ENCODE measurements at regions not wholly inside any gene's neighbourhood (a gene's known extent, or its start where the extent isn't known, plus 50 kb on each side); places are given as distances from the start of the nearest gene placed in this dataset.

DNA sequence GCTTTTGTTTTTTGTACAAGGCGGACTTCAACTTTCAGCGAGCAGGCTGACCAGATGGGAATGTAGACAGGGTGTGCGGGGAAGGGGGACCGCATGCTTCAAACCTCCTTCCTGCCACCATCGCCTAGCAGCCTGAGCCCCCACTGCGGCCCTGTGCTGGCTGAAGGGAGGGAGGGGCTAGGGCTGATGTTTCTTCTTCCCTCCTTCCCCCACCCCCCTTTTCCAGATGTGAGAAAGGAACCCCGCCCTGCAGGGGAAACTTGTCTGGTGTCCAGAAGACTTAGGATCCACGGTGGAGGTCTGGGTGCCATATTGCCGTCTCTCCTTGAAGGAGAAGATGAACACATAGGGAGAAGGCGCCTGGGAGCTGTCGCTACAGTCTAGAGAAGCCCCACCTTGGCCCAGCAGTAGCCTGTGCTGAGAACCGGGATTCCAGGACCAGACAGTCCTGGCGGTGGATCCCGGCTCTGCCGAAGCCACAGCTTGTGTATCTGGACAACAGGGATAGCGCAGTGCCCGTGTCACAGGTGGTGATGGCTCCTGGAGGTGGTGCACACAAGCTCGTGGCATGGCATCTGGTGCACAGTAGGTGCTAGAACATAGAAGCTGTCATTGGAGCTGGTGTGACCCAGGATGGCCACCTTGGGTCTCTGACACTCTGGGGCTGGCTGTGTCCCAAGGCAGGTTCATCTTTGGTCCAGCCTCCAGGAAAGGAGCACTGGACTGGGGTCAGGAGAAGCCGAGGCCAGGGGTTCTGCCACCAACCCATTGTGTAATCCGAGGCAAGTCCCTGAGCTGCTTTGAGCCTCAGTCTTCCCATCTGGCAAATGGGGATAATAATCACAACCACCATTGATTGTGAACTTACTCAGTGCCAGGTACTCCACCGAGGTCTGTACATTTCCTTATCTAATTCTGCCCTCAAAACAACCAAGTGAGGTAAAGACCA lies 205.6 kb downstream of the C9orf50 start:
- H3K9ac ChIP-seq = no peak overlapping the region
- peaks cover 6% of the 10 kb centered on the region for H3F3A ChIP-seq (replicated peaks; ENCODE audit: insufficient read depth)

GRCh38 chr9:129414377-129414992 lies 206.4 kb downstream of the C9orf50 start:
- POLR2A ChIA-PET = interaction anchor here (1.8 kb wide), 1 partner anchor 240 kb away, joined by 5 read pairs; no protein-coding TSS in a partner anchor
- 71% methylated on average over 31 of the region's 31 CpGs for WGBS (ENCODE audit: low lambda C conversion rate)

More for the DNA sequence above, 205.6 kb downstream of the C9orf50 start:
- no peak for DNase-seq
- H2AFZ ChIP-seq (ENCODE audit: low read depth) = no peak overlapping the region
- H3K4me1 ChIP-seq (ENCODE audit: control insufficient read depth in 1 of 2, insufficient read depth in 2 of 2, low read depth in 1 of 2, low read length in 1 of 2) = peaks cover 21 to 63% of the 10 kb centered on the region in 2 experiments; a peak in 3 of 4 replicates
- H3K27ac ChIP-seq (ENCODE audit: low read depth in 2 of 2, low read length in 1 of 2) = peak overlapping the region; percentile 97 to 99; a peak in 3 of 4 replicates
- H3K9me2 ChIP-seq = no peaks in the 10 kb centered on the region
- POLR2A ChIA-PET = interaction anchor here (1.4 to 1.9 kb wide), 3 partner anchors 17 to 241 kb away, joined by 3 to 11 read pairs (median 5); no protein-coding TSS in a partner anchor
- no peaks in the 10 kb centered on the region for H3K9me3 ChIP-seq
- H3K27me3 ChIP-seq (ENCODE audit: insufficient read depth) = no peaks in the 10 kb centered on the region
- CTCF ChIA-PET = interaction anchor here (0.6 to 2.7 kb wide), 9 partner anchors 13 to 271 kb away, joined by 3 to 10 read pairs (median 4); no protein-coding TSS in a partner anchor
- H3K79me2 ChIP-seq (ENCODE audit: insufficient read depth) = no peaks in the 10 kb centered on the region
- H3K36me3 ChIP-seq (replicated peaks in 1 of 2; ENCODE audit: control insufficient read depth in 1 of 2, insufficient read depth in 2 of 2, low read length in 1 of 2) = no peaks in the 10 kb centered on the region
- TF ChIP-seq MEF2A (IDR thresholded peaks at IDR 0.05; ENCODE audit: borderline replicate concordance, low read depth) (no peak), TAF1 (IDR thresholded peaks at IDR 0.05; ENCODE audit: borderline replicate concordance, low read depth, low read length) (no peak), SMC3 (IDR thresholded peaks at IDR 0.05; ENCODE audit: low read depth, low read length) (no peak), RAD21 (IDR thresholded peaks at IDR 0.05; ENCODE audit: low read length) (no peak), ELF1 (IDR thresholded peaks at IDR 0.05) (no peak), EZH2phosphoT487 (IDR thresholded peaks at IDR 0.05; ENCODE audit: borderline replicate concordance, low read depth) (no peak), NFIC (IDR thresholded peaks at IDR 0.05; ENCODE audit: borderline replicate concordance) (no peak), GATA2 (CRISPR knock-in tag; IDR thresholded peaks at IDR 0.05) (no peak), MXI1 (IDR thresholded peaks at IDR 0.05; ENCODE audit: low read depth, low read length) (no peak), EP300 (IDR thresholded peaks at IDR 0.05; ENCODE audit: borderline replicate concordance in 1 of 2, low read depth in 1 of 2, low read length in 1 of 2) (no peak), SIN3A (IDR thresholded peaks at IDR 0.05; ENCODE audit: borderline replicate concordance, low read depth, low read length) (no peak), YY1 (IDR thresholded peaks at IDR 0.05; ENCODE audit: low read depth) (no peak), TCF12 (IDR thresholded peaks at IDR 0.05) (no peak)
- H4K20me1 ChIP-seq (ENCODE audit: insufficient read depth) = no peaks in the 10 kb centered on the region
- 94% methylated on average over 18 of the region's 21 CpGs for WGBS (ENCODE audit: low lambda C conversion rate)
- no peak overlapping the region for H3K4me3 ChIP-seq (ENCODE audit: low read depth in 2 of 2, low read length in 1 of 2)
- no peak overlapping the region for H3K4me2 ChIP-seq

More at GRCh38 chr9:129414377-129414992, 206.4 kb downstream of the C9orf50 start:
- Histone ChIP-seq H3K27ac (ENCODE audit: low read depth in 2 of 2, low read length in 1 of 2) (peak overlapping the region; percentile 97 to 99), H4K20me1 (ENCODE audit: insufficient read depth) (no peaks in the 10 kb centered on the region), H3K4me3 (ENCODE audit: low read depth in 2 of 2, low read length in 1 of 2) (peak overlapping the region; percentile 29 to 34; a peak in 2 of 4 replicates), H3K9ac (peak overlapping the region; percentile 98), H2AFZ (ENCODE audit: low read depth) (peak overlapping the region; percentile 84; the same call in 1 of the 2 replicates), H3K9me2 (no peaks in the 10 kb centered on the region), H3F3A (replicated peaks; ENCODE audit: insufficient read depth) (peaks cover 6% of the 10 kb centered on the region), H3K36me3 (replicated peaks in 1 of 2; ENCODE audit: control insufficient read depth in 1 of 2, insufficient read depth in 2 of 2, low read length in 1 of 2) (no peaks in the 10 kb centered on the region), H3K4me1 (ENCODE audit: control insufficient read depth in 1 of 2, insufficient read depth in 2 of 2, low read depth in 1 of 2, low read length in 1 of 2) (peaks cover 21 to 58% of the 10 kb centered on the region in 2 experiments; a peak in 3 of 4 replicates), H3K79me2 (ENCODE audit: insufficient read depth) (no peaks in the 10 kb centered on the region), H3K4me2 (peak overlapping the region; percentile 83), H3K9me3 (no peaks in the 10 kb centered on the region), H3K27me3 (ENCODE audit: insufficient read depth) (no peaks in the 10 kb centered on the region)
- no peak for DNase-seq
- TF ChIP-seq MXI1 (IDR thresholded peaks at IDR 0.05; ENCODE audit: low read depth, low read length) (no peak), GABPA (IDR thresholded peaks at IDR 0.05; ENCODE audit: low read depth) (no peak)
- CTCF ChIA-PET = interaction anchor here (0.6 to 2.7 kb wide), 6 partner anchors 13 to 81 kb away, joined by 3 to 10 read pairs (median 4); no protein-coding TSS in a partner anchor
